DND-41 (cell line): ENCODE measurements at regions not wholly inside any gene's neighbourhood (a gene's known extent, or its start where the extent isn't known, plus 50 kb on each side); places are given as distances from the start of the nearest gene placed in this dataset.

Experiments
- EZH2 ChIP-seq: IDR thresholded peaks from 3 replicates; pipeline ENCODE4 v1.6.1; 2012; ENCODE audit warnings: borderline replicate concordance, low read depth, mild to moderate bottlenecking, moderate library complexity, low read length, inconsistent platforms; ENCODE audit not compliant: severe bottlenecking
- TF ChIP-seq, protein P1 (sequence below): IDR thresholded peaks from 2 replicates; pipeline ENCODE4 v1.5.1; 2012; ENCODE audit warnings: borderline replicate concordance, low read length, moderate library complexity, mild to moderate bottlenecking; ENCODE audit not compliant: poor library complexity, severe bottlenecking; ENCODE audit errors: extremely low read depth

DNA sequence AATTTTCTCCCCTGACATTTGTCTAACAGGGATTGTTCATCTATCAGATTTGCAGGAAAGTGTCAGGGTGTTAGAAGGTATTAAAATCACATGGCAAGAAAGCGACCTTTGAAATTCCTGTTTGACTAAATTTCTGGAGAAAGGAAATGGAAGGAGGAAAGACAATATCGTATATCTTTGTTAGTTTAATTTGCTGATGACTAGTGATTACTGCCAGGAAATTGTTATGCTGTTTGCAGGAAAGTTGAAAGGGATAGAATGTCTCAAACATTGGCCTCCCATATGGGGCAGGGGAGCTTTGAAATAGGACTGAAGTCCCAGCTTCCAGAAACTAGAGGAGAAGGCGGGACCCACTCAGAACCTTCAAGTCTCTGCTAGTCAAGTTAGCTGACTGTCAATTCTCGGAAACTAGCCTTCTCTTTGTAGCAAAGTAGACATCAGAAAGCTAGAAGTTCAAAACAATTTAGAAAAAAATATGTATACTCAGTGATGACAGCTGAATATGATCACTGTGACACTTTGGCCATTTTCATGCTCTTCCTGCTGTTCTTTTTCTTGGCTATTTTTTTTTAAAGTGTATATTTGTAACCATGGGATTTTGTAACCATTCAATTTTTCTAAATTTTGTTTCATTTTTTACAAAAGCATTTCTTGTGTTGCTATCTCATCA lies 53.4 kb upstream of the RALGAPA2 start:
- TF ChIP-seq, protein P1, sequence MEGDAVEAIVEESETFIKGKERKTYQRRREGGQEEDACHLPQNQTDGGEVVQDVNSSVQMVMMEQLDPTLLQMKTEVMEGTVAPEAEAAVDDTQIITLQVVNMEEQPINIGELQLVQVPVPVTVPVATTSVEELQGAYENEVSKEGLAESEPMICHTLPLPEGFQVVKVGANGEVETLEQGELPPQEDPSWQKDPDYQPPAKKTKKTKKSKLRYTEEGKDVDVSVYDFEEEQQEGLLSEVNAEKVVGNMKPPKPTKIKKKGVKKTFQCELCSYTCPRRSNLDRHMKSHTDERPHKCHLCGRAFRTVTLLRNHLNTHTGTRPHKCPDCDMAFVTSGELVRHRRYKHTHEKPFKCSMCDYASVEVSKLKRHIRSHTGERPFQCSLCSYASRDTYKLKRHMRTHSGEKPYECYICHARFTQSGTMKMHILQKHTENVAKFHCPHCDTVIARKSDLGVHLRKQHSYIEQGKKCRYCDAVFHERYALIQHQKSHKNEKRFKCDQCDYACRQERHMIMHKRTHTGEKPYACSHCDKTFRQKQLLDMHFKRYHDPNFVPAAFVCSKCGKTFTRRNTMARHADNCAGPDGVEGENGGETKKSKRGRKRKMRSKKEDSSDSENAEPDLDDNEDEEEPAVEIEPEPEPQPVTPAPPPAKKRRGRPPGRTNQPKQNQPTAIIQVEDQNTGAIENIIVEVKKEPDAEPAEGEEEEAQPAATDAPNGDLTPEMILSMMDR, result no peak
- no peak for TF ChIP-seq EZH2
